Muscle of back (tissue), 3 donors: ENCODE measurements at regions not wholly inside any gene's neighbourhood (a gene's known extent, or its start where the extent isn't known, plus 50 kb on each side); places are given as distances from the start of the nearest gene placed in this dataset.

Source experiments
- DNase-seq, 3 donors: peaks; one replicate each; pipeline versions ENCODE4 v3.0.0 to v3.0.0-alpha.2; 2013

DNA sequence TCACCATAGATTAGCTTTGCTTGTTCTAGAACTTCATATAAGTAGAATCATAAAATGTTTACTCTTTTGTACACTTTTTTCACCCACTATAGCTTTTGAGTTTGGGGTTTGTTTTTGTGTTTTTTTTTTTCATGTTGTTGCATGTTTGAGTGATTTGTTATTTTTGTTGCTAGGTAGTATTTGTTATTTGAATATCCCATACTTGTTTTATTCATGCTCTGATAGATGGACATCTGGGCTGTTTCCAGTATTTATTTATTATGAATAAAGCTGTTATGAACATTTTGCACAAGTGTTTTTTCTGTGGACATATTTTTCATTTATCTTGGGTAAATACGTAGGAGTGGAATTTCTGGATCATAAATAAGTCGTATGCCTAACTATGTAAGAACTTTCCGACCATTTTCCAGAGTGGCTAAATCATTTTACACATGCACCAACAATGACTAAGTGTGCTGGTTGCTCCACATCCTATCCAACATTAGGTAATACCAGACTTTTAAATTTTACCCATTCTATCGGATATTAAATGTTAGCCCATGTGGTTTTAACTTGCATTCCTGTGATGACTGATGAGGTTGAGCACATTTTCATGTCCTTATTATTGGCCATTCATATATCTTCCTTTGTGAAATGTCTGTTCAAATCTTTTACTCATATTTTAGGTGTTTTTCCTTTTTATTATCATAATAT lies 69.1 kb upstream of the NR4A3 start:
- peak in 1 of 3 donors; percentile 70 for DNase-seq

DNA sequence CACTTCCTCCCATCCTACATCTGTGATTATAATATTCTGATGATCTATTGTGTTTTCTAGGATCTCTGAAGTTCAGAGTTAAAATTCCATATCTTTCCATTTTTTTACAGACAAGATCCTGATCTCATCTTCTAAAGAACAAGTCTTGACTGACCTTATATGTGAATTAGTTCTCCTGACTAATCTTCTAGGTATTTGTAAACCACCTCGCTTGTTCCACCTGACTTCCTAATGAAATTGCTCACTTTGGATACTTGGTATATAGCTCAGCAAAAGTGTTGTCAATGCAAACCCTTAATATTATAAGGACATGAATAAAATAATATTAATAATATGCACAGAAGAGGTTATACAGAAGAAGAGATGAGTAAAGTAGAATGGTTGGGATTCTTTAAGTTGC lies 68.2 kb upstream of the NR4A3 start:
- no peak for DNase-seq

- DNase-seq, result no peak
Measured at GRCh38 chr9:99760421-99760820, 61.3 kb upstream of the NR4A3 start.

DNA sequence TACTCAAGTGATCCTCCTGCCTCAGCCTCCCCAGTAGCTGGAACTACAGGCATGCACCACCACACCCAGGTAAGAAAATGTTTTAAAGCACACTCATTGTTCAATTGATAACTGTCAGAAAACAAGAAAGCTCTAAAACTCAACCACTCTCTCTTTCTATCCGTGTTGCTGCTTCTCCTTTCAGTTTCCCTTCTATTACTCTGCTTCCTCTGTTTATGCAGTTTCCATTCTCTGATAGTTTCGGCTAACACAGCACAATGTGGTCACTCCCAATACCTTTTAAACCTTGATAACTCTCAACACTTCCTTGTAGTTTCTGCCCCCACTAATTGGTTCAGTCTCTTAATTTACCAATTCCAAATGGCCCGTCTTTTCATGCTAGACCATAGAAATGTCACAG lies 59.2 kb upstream of the NR4A3 start:
- no peak for DNase-seq
